ENCODE measurements at regions not wholly inside any gene's neighbourhood (a gene's known extent, or its start where the extent isn't known, plus 50 kb on each side); places are given as distances from the start of the nearest gene placed in this dataset.

DNA sequence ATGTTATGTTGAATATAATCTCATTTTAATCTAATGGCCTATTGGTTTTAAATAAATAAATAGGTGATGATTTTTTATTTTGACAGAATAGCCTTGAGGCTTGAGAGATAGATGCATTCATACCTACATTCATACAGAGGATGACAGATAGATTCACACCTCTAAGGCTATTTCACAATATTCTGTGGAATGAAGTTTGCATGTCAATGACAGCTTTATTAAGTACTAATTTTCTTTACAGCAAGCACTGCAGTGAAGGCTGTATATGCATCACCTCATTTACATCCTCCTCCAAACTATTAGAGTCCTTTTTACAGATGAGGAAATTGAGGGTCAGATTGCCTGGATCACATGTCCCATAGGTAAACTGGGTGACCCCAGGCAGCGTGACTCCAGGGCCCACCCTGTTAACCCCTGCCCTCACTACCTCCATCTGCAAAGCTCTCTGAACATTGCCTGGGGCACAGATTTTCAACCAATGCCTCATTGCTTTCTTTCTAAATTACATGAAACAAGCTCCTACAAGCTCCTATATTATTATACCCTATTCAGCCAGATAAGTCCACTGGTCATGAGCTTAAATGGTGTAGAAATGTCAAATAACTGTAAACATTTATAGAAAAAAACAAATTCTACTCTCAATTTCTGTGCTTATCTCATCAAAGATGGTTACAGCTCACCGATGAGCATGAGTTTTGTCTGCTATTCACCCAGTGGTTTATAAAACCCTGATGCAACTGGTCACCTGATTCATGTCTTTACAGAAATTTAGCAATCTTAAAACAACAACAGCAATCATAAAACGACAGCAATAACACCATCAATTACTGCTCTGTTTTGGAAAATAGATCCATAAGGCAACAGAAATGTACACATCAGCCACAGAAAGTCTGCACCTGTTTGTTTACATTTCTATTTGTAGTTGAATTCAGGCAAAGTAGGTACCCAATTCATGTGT, 338.0 kb downstream of the NSG2 start:
- in situ Hi-C loops (cut with MboI) (no loop called here), intact Hi-C loops (cut with micrococcal nuclease; ENCODE audit: unreplicated experiment) (no loop called here)
- ChIA-PET RAD21 (ENCODE audit: unreplicated experiment) (no interaction called here), SMC1A (ENCODE audit: uncharacterized antibody, unreplicated experiment) (no interaction called here), POLR2A (no interaction called here), CTCF (no interaction called here)
- Histone ChIP-seq H3K79me2 (ENCODE audit: control insufficient read depth, insufficient read depth, low read length) (no peaks in the 10 kb centered on the region), H4K20me1 (ENCODE audit: control insufficient read depth, insufficient read depth) (no peaks in the 10 kb centered on the region), H3K36me3 (ENCODE audit: control insufficient read depth in 2 of 2, insufficient read depth in 2 of 2, low read length in 1 of 2) (no peaks in the 10 kb centered on the region), H3K27me3 (replicated peaks in 1 of 2; ENCODE audit: control insufficient read depth in 2 of 2, insufficient read depth in 2 of 2, low read length in 1 of 2) (peaks cover 3% of the 10 kb centered on the region in 2 experiments), H3K4me1 (ENCODE audit: control insufficient read depth, insufficient read depth, low read length) (no peaks in the 10 kb centered on the region), H3K27ac (ENCODE audit: control insufficient read depth, insufficient read depth) (no peak overlapping the region), H3K9me3 (replicated peaks; ENCODE audit: control insufficient read depth, insufficient read depth, low read length) (no peaks in the 10 kb centered on the region; the same call in 2 of the 3 replicates), H3K4me2 (ENCODE audit: control insufficient read depth, insufficient read depth) (no peak overlapping the region), H3K9ac (ENCODE audit: control insufficient read depth, insufficient read depth, low read length) (no peak overlapping the region), H3K4me3 (no peak overlapping the region), H2AFZ (ENCODE audit: control insufficient read depth, low read depth, low read length) (no peak overlapping the region)
- FAIRE-seq (no peak), ATAC-seq (no peak), DNase-seq (ENCODE audit: low read depth, low spot score) (no peak)
- no peak for TF ChIP-seq FOS (IDR thresholded peaks at IDR 0.05; ENCODE audit: borderline replicate concordance, extremely low read depth, insufficient read length)
- 3% methylated on average over 3 of the region's 3 CpGs for WGBS (ENCODE audit: insufficient coverage, insufficient replicate concordance, low lambda C conversion rate, missing lambda C conversion rate)
- BruUV-seq (replicated peaks), result no TSS peak

DNA sequence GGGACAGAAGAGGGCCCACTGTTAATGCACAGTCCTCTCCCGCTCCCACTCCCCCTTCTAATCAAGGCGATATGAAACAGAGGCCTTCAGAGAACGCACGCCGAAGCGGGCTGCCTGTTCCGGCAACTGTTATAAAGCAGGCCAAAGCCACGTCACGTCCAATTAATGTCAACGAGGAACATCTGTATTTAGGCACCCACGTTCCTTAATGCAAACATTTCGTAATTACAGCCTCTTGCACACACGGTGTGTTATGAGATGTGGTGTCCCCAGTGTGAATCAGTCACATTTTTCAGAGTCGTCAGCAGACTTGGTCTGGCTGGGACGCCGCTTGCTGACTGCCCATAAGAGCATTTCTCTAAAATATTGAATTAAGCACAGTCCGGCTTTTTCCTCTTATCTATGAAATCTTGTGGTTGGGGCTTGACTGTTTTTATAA, 339.0 kb downstream of the NSG2 start:
- Histone ChIP-seq H3K9ac (ENCODE audit: control insufficient read depth, insufficient read depth, low read length) (no peak overlapping the region), H3K4me1 (ENCODE audit: control insufficient read depth, insufficient read depth, low read length) (no peaks in the 10 kb centered on the region), H2AFZ (ENCODE audit: control insufficient read depth, low read depth, low read length) (no peak overlapping the region), H4K20me1 (ENCODE audit: control insufficient read depth, insufficient read depth) (no peaks in the 10 kb centered on the region), H3K4me2 (ENCODE audit: control insufficient read depth, insufficient read depth) (no peak overlapping the region), H3K27me3 (replicated peaks in 1 of 2; ENCODE audit: control insufficient read depth in 2 of 2, insufficient read depth in 2 of 2, low read length in 1 of 2) (peaks cover 3% of the 10 kb centered on the region in 2 experiments), H3K27ac (ENCODE audit: control insufficient read depth, insufficient read depth) (no peak overlapping the region), H3K79me2 (ENCODE audit: control insufficient read depth, insufficient read depth, low read length) (no peaks in the 10 kb centered on the region), H3K36me3 (ENCODE audit: control insufficient read depth in 2 of 2, insufficient read depth in 2 of 2, low read length in 1 of 2) (no peaks in the 10 kb centered on the region), H3K4me3 (no peak overlapping the region), H3K9me3 (replicated peaks; ENCODE audit: control insufficient read depth, insufficient read depth, low read length) (no peaks in the 10 kb centered on the region)
- POLR2A ChIA-PET, result no interaction called here
- TF ChIP-seq PAX5 (IDR thresholded peaks at IDR 0.05; ENCODE audit: borderline replicate concordance, low read depth, low read length) (no peak), NBN (IDR thresholded peaks at IDR 0.05) (no peak)
- in situ Hi-C loops (cut with MboI) (no loop called here), intact Hi-C loops (cut with micrococcal nuclease; ENCODE audit: unreplicated experiment) (no loop called here)
- no TSS peak for BruUV-seq (replicated peaks)
- FAIRE-seq, result no peak
- CTCF ChIA-PET, result no interaction called here
- RAD21 ChIA-PET (ENCODE audit: unreplicated experiment), result no interaction called here
- WGBS (ENCODE audit: insufficient coverage, insufficient replicate concordance, low lambda C conversion rate, missing lambda C conversion rate), result 30% methylated on average over 17 of the region's 17 CpGs
- DNase-seq (ENCODE audit: low read depth, low spot score), result no peak
- SMC1A ChIA-PET (ENCODE audit: uncharacterized antibody, unreplicated experiment), result no interaction called here
- ATAC-seq, result no peak

Data from GM12878 (cell line).